ENCODE measurements at regions not wholly inside any gene's neighbourhood (a gene's known extent, or its start where the extent isn't known, plus 50 kb on each side); places are given as distances from the start of the nearest gene placed in this dataset.
"Not testable (repeated sequence)": the region's sequence is repeated elsewhere in the genome, so short reads cannot be mapped to it uniquely, and the experiment has no call there.

GRCh38 chr10:11667756-11668155 is 56.3 kb upstream of the USP6NL start:
- no peak for DNase-seq

DNA sequence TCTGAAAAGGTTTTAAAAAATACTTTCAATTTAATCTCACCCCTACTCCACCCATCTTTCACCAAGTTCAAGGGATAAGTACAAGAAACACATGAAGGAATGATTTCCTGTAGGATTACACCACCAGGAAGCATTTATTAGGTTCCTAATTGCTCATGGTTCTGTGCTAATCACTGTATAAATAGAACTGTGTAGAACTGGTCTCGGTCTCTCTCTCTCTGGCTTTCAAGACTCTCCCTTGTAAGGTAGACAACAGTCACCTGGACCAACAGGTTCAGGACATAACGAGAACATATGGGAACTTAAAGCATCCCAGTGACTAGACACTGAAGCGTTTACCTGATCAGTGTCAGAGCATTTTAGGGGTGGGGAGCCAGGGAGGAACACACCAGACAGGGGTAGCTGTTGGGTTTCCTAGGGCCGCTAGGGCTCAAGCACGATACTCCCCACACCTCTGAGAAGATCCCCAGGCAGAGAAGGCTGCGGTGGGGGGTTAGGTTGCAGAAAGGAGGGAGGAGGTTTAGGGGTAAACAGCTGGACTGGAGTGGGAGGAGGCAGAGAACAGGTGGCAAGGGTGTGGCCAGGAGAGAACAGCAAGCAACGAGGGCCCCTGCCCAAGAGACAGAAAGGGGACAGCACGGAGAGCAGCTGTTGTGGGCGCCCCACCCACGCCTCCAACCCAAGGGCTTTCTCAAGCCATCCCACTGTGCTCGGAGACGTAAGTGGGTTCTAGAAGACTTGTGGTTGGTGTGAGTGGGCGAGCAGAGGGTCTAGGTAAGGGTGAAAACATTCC is 52.5 kb upstream of the USP6NL start:
- no peak for DNase-seq

DNA sequence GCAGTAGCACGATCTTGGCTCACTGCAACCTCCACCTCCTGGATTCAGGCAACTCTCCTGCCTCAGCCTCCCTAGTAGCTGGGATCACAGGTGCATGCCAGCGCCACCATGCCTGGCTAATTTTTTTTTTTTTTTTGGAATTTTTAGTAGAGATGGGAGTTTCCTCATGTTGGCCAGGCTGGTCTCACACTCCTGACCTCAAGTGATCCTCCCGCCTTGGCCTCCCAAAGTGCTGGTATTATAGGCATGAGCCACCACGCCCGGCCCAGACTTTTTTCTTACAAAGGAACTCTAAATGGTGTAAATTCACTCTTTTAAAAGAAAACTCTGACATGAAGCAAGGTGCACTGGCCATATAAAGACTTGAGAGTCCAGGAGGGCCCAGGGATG is 51.7 kb upstream of the USP6NL start:
- not testable (repeated sequence) for DNase-seq

DNA sequence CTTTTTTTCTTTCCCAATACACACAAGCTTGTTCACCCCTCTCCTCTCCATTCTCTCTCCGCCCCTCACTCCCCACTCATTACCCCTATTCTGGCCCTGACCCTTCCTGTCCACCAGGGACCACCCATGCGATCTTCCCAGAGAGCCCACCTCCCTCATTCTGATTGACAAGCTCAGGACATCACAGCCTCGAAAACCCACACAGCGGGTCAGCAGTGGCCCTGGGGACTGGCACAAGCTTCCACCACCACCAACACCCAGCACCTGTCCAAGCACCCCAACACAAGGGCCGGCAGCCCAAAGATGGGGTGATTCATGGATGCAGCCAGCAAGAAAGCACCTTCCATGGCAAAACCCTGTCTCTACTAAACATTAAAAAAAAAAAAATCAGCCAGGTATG is 50.0 kb upstream of the USP6NL start:
- no peak for DNase-seq
